AG04449 (cell line): ENCODE measurements at regions not wholly inside any gene's neighbourhood (a gene's known extent, or its start where the extent isn't known, plus 50 kb on each side); places are given as distances from the start of the nearest gene placed in this dataset.

ENCODE experiments used
- CTCF ChIA-PET: fragments of 350-600 bp; formaldehyde crosslinking; extraction: SDS; loops from one replicate; lab custom pipeline; 2021; ENCODE audit warnings: antibody characterized with exemption; lab: Yijun Ruan, JAX
- POLR2A ChIA-PET: fragments of 400-600, 350-600 bp; formaldehyde crosslinking; extraction: SDS; loops from one replicate; lab custom pipeline; 2020; ENCODE audit warnings: antibody characterized with exemption, inconsistent platforms; lab: Yijun Ruan, JAX
- DNase-seq: peaks from one replicate; pipeline ENCODE4 v3.0.0-alpha.2; 2010; ENCODE audit warnings: low read depth, low spot score
- H3K4me3 ChIP-seq: 2 replicates; pipeline ENCODE4 v1.5.1; 2011; ENCODE audit warnings: low read depth, mild to moderate bottlenecking, control low read depth, low read length
- CTCF ChIP-seq: IDR thresholded peaks from one replicate; pipeline ENCODE4 v1.5.1; 2011; ENCODE audit warnings: mild to moderate bottlenecking, moderate library complexity, low read length, control low read depth, inconsistent platforms; ENCODE audit not compliant: insufficient read depth; ENCODE audit errors: missing control alignments

- CTCF ChIA-PET: no interaction called here
- H3K4me3 ChIP-seq: no peak overlapping the region
- POLR2A ChIA-PET: no interaction called here
- DNase-seq: no peak
- TF ChIP-seq CTCF: no peak
Observed at GRCh38 chr21:19899645-19900044, 1098.6 kb upstream of the NCAM2 start.

GRCh38 chr21:19900149-19900548 lies 1098.1 kb upstream of the NCAM2 start:
- no peak overlapping the region for H3K4me3 ChIP-seq
- no peak for DNase-seq
- TF ChIP-seq CTCF: no peak
- POLR2A ChIA-PET: no interaction called here
- CTCF ChIA-PET: no interaction called here

GRCh38 chr21:19908390-19908789 lies 1089.8 kb upstream of the NCAM2 start:
- no peak for TF ChIP-seq CTCF
- no peak for DNase-seq
- CTCF ChIA-PET: no interaction called here
- POLR2A ChIA-PET: no interaction called here
- no peak overlapping the region for H3K4me3 ChIP-seq

GRCh38 chr21:19914028-19914427 lies 1084.2 kb upstream of the NCAM2 start:
- no peak for TF ChIP-seq CTCF
- CTCF ChIA-PET: no interaction called here
- POLR2A ChIA-PET: no interaction called here
- DNase-seq: no peak
- no peak overlapping the region for H3K4me3 ChIP-seq

GRCh38 chr21:19921211-19921610 lies 1077.0 kb upstream of the NCAM2 start:
- CTCF ChIA-PET: no interaction called here
- POLR2A ChIA-PET: no interaction called here
- TF ChIP-seq CTCF: no peak
- DNase-seq: no peak
- H3K4me3 ChIP-seq: no peak overlapping the region

GRCh38 chr21:19922122-19922521 lies 1076.1 kb upstream of the NCAM2 start:
- POLR2A ChIA-PET: no interaction called here
- TF ChIP-seq CTCF: no peak
- H3K4me3 ChIP-seq: no peak overlapping the region
- no peak for DNase-seq
- CTCF ChIA-PET: no interaction called here
